ENCODE measurements at regions not wholly inside any gene's neighbourhood (a gene's known extent, or its start where the extent isn't known, plus 50 kb on each side); places are given as distances from the start of the nearest gene placed in this dataset.

DNA sequence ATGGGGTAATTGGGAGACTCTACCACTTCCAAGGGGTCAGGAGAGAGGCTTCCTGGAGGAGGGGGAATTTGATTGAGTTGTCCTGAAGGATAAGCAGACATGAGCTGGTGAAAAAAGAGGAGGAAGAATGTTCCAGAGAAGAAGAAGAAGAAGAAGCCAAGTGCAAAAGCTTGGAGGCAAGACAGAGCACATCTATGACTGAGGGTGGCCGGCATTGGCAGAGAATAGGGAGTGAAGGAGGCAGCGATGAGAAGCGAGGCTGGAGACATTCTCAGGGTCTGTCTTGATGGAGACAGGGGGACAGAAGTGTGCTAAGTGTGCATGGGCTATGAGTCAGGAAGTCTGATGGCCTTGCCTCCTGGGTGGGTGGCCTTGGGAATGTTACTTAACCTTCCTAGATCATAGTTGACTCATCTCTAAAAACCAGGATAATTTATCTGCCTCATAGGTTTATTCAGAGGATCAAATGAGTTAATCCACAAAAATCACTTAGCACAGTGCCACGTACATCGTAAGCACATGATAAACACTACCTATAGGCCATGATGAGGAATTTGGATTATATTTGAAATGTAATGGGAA, 171.7 kb downstream of the ABCC12 start:
- Histone ChIP-seq H3K9ac (ENCODE audit: low read depth, low read length, poor library complexity, severe bottlenecking) (no peak overlapping the region), H4K20me1 (ENCODE audit: insufficient read depth, low read length, poor library complexity, severe bottlenecking) (no peaks in the 10 kb centered on the region), H3K4me3 (ENCODE audit: low read length, poor library complexity, severe bottlenecking) (no peak overlapping the region), H3K4me2 (ENCODE audit: low read depth, low read length, poor library complexity, severe bottlenecking) (no peak overlapping the region), H3K9me3 (ENCODE audit: insufficient read depth, low read depth, low read length) (no peaks in the 10 kb centered on the region), H2AFZ (ENCODE audit: low read length) (no peak overlapping the region), H3F3A (ENCODE audit: low read depth) (no peaks in the 10 kb centered on the region), H3K36me3 (ENCODE audit: insufficient read depth, low read length) (no peaks in the 10 kb centered on the region), H3K4me1 (ENCODE audit: insufficient read depth, low read length, poor library complexity, severe bottlenecking) (no peaks in the 10 kb centered on the region), H3K27me3 (ENCODE audit: insufficient read depth, low read length, poor library complexity, severe bottlenecking) (no peaks in the 10 kb centered on the region), H3K79me2 (ENCODE audit: insufficient read depth, low read length) (no peaks in the 10 kb centered on the region), H3K9me2 (replicated peaks; ENCODE audit: low read depth, low read length) (no peaks in the 10 kb centered on the region)
- TF ChIP-seq EZH2phosphoT487 (IDR thresholded peaks at IDR 0.05; ENCODE audit: borderline replicate concordance) (no peak), CTCF (conservative IDR thresholded peaks at IDR 0.05; ENCODE audit: low read length) (no peak)

DNA sequence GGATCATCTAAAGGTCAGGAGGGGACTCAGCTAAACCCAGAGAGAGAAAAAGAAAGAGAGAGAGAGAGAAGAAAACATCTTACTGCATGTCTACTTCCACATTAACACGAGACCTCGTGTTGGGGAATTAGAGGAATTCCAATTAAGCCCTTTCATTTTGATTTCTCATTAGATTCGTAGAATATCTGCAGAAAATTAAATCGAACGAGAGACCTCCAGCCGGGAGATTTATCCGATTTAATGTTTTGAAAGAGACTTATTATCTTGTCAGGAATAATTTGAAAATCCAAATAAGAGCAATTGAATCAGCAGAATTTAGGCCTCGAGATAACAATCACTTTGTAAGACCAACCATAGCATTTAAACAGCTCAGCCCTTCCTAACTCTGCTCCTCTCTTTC, 175.6 kb downstream of the ABCC12 start:
- Histone ChIP-seq H3K4me3 (ENCODE audit: low read length, poor library complexity, severe bottlenecking) (no peak overlapping the region), H3K4me2 (ENCODE audit: low read depth, low read length, poor library complexity, severe bottlenecking) (no peak overlapping the region), H3K36me3 (ENCODE audit: insufficient read depth, low read length) (no peaks in the 10 kb centered on the region), H3F3A (ENCODE audit: low read depth) (no peaks in the 10 kb centered on the region), H3K79me2 (ENCODE audit: insufficient read depth, low read length) (no peaks in the 10 kb centered on the region), H3K27me3 (ENCODE audit: insufficient read depth, low read length, poor library complexity, severe bottlenecking) (no peaks in the 10 kb centered on the region), H3K9me2 (replicated peaks; ENCODE audit: low read depth, low read length) (no peaks in the 10 kb centered on the region), H3K9ac (ENCODE audit: low read depth, low read length, poor library complexity, severe bottlenecking) (no peak overlapping the region), H3K9me3 (ENCODE audit: insufficient read depth, low read depth, low read length) (no peaks in the 10 kb centered on the region), H2AFZ (ENCODE audit: low read length) (no peak overlapping the region), H4K20me1 (ENCODE audit: insufficient read depth, low read length, poor library complexity, severe bottlenecking) (no peaks in the 10 kb centered on the region), H3K4me1 (ENCODE audit: insufficient read depth, low read length, poor library complexity, severe bottlenecking) (no peaks in the 10 kb centered on the region)
- no peak for TF ChIP-seq CTCF (conservative IDR thresholded peaks at IDR 0.05; ENCODE audit: low read length)
- TF ChIP-seq EZH2phosphoT487 (IDR thresholded peaks at IDR 0.05; ENCODE audit: borderline replicate concordance) = no peak

- H3K9ac ChIP-seq (ENCODE audit: low read depth, low read length, poor library complexity, severe bottlenecking) = no peak overlapping the region
- no peak for TF ChIP-seq EZH2phosphoT487 (IDR thresholded peaks at IDR 0.05; ENCODE audit: borderline replicate concordance)
- no peak for TF ChIP-seq CTCF (conservative IDR thresholded peaks at IDR 0.05; ENCODE audit: low read length)
- H3K36me3 ChIP-seq (ENCODE audit: insufficient read depth, low read length) = no peaks in the 10 kb centered on the region
- H3K9me2 ChIP-seq (replicated peaks; ENCODE audit: low read depth, low read length) = no peaks in the 10 kb centered on the region
- no peak overlapping the region for H3K4me3 ChIP-seq (ENCODE audit: low read length, poor library complexity, severe bottlenecking)
- H3K9me3 ChIP-seq (ENCODE audit: insufficient read depth, low read depth, low read length) = no peaks in the 10 kb centered on the region
- no peak overlapping the region for H3K4me2 ChIP-seq (ENCODE audit: low read depth, low read length, poor library complexity, severe bottlenecking)
- H3F3A ChIP-seq (ENCODE audit: low read depth) = no peaks in the 10 kb centered on the region
- H2AFZ ChIP-seq (ENCODE audit: low read length) = no peak overlapping the region
- H4K20me1 ChIP-seq (ENCODE audit: insufficient read depth, low read length, poor library complexity, severe bottlenecking) = no peaks in the 10 kb centered on the region
- H3K79me2 ChIP-seq (ENCODE audit: insufficient read depth, low read length) = no peaks in the 10 kb centered on the region
- H3K4me1 ChIP-seq (ENCODE audit: insufficient read depth, low read length, poor library complexity, severe bottlenecking) = no peaks in the 10 kb centered on the region
- H3K27me3 ChIP-seq (ENCODE audit: insufficient read depth, low read length, poor library complexity, severe bottlenecking) = no peaks in the 10 kb centered on the region
These were observed 176.1 kb downstream of the ABCC12 start for GRCh38 chr16:47979616-47980182.

Data from Loucy (cell line).